ENCODE measurements at regions not wholly inside any gene's neighbourhood (a gene's known extent, or its start where the extent isn't known, plus 50 kb on each side); places are given as distances from the start of the nearest gene placed in this dataset.

DNA sequence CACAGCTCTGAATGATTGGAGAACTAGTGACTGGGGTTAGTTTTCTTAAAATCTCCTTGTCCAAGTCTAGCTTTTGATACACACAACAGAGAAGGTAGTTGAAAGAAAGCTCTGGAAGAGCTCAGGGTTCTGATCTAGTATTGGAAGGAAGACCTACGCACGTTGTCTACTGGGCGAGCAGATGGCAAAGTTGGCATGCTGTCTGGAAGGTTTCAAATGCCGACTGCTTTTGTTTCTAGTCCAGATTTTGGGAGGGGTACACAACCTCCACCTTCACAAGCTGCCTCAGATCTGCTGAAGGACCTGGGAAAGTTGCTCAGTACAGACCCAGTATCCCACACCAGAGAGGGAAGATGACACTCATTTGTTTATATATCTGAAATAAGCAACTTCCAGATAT is 507.3 kb downstream of the RNF144A start:
- DNase-seq (ENCODE audit: low read depth), result no peak
- TF ChIP-seq, protein P1, sequence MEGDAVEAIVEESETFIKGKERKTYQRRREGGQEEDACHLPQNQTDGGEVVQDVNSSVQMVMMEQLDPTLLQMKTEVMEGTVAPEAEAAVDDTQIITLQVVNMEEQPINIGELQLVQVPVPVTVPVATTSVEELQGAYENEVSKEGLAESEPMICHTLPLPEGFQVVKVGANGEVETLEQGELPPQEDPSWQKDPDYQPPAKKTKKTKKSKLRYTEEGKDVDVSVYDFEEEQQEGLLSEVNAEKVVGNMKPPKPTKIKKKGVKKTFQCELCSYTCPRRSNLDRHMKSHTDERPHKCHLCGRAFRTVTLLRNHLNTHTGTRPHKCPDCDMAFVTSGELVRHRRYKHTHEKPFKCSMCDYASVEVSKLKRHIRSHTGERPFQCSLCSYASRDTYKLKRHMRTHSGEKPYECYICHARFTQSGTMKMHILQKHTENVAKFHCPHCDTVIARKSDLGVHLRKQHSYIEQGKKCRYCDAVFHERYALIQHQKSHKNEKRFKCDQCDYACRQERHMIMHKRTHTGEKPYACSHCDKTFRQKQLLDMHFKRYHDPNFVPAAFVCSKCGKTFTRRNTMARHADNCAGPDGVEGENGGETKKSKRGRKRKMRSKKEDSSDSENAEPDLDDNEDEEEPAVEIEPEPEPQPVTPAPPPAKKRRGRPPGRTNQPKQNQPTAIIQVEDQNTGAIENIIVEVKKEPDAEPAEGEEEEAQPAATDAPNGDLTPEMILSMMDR (conservative IDR thresholded peaks at IDR 0.05; ENCODE audit: low read depth, low read length), result no peak

DNA sequence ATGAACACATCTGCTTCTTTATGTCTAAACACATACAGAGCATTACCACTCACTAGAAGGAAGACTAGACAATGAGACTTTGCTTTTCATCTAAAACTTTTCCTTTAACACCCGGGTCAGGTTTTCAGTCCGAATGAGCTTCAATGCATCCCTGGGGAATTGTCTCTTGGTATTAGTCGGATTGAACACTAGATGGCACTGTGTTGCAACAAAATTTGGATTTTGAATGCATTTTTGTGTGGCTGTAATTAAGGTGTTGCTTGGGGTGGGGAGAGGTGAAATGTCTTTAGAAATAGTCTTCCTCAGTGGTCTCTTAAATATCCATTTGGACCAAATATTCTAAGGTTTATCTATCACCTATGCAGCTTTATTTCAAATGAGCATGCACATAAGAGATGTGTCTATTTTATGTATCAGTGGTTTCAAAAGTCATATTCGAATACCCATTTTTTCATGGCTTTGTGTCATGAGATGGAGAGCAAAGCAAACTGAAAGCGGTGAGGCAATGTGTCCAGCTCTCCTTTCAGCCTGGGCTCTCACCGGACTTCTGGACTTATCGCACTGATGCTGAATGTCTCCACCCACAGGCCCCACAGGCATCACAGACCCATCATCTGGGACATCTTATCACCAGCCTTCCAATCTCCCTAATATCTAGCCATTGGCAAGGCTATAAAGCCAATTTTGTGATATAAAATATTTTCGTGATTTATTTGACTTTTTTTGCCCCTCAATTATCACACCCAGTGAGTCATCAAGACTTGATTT is 510.3 kb downstream of the RNF144A start:
- no peak overlapping the region for H3K4me3 ChIP-seq (ENCODE audit: low read length)
- TF ChIP-seq, protein P1 (conservative IDR thresholded peaks at IDR 0.05; ENCODE audit: low read depth, low read length), result peak; percentile 67
- DNase-seq (ENCODE audit: low read depth), result peak; percentile 6

More for the DNA sequence above, 507.3 kb downstream of the RNF144A start:
- H3K4me3 ChIP-seq (ENCODE audit: low read length), result no peak overlapping the region

GRCh38 chr2:7428454-7429204 is 511.4 kb downstream of the RNF144A start:
- no peak for DNase-seq (ENCODE audit: low read depth)
- TF ChIP-seq, protein P1 (conservative IDR thresholded peaks at IDR 0.05; ENCODE audit: low read depth, low read length), result no peak
- H3K4me3 ChIP-seq (ENCODE audit: low read length), result no peak overlapping the region

DNA sequence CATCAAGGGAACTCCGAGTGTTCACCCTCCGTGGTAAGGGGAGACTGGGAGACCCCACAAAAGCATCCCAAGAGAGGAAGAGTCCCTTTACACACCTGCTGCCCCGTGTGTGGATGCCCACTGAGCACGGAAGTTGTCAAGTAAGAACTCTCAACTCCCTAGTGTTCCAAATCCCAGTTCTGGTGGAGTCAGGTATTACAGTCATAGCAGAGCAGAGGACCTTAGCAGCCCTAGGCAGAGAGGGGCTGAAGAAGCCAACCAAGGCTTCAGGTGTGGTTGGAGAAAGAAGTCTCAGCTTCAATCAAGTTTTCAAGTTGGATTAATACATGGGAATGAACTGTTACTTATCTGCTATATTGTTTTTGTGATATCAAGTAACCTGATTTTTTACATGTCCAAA is 512.5 kb downstream of the RNF144A start:
- TF ChIP-seq, protein P1 (conservative IDR thresholded peaks at IDR 0.05; ENCODE audit: low read depth, low read length), result no peak
- no peak for DNase-seq (ENCODE audit: low read depth)

GRCh38 chr2:7430421-7430868 is 513.2 kb downstream of the RNF144A start:
- TF ChIP-seq, protein P1 (conservative IDR thresholded peaks at IDR 0.05; ENCODE audit: low read depth, low read length), result no peak
- H3K4me3 ChIP-seq (ENCODE audit: low read length), result no peak overlapping the region
- no peak for DNase-seq (ENCODE audit: low read depth)

More for the DNA sequence above, 512.5 kb downstream of the RNF144A start:
- H3K4me3 ChIP-seq (ENCODE audit: low read length), result no peak overlapping the region

- DNase-seq (ENCODE audit: low read depth), result no peak
- H3K4me3 ChIP-seq (ENCODE audit: low read length), result peak overlapping the region; percentile 14
- TF ChIP-seq, protein P1 (conservative IDR thresholded peaks at IDR 0.05; ENCODE audit: low read depth, low read length), result no peak
Measured at GRCh38 chr2:7430869-7431641, 513.8 kb downstream of the RNF144A start.

Data from retinal pigment epithelial cell (primary cell).